Hematopoietic multipotent progenitor cell treated with erythropoietin and hydrocortisone succinate and interleukin-3 and kit ligand, for 17 days (in vitro differentiated cells): ENCODE measurements at regions not wholly inside any gene's neighbourhood (a gene's known extent, or its start where the extent isn't known, plus 50 kb on each side); places are given as distances from the start of the nearest gene placed in this dataset.

ENCODE experiments used
- DNase-seq: peaks from one replicate; pipeline ENCODE4 v3.0.0-alpha.2; 2015; ENCODE audit warnings: low spot score

- no peak for DNase-seq
These were observed 527.9 kb downstream of the DHX35 start for GRCh38 chr20:39489986-39490560.

- DNase-seq: no peak
These were observed 518.3 kb downstream of the DHX35 start for GRCh38 chr20:39480276-39481043.

- DNase-seq: no peak
These were observed 517.2 kb downstream of the DHX35 start for GRCh38 chr20:39479196-39479810.

- DNase-seq: no peak
These were observed 512.7 kb downstream of the DHX35 start for GRCh38 chr20:39474879-39475278.

GRCh38 chr20:39473536-39473935, 511.4 kb downstream of the DHX35 start:
- DNase-seq: no peak

GRCh38 chr20:39468703-39469102, 506.6 kb downstream of the DHX35 start:
- no peak for DNase-seq

- no peak for DNase-seq
These were observed 502.1 kb downstream of the DHX35 start for GRCh38 chr20:39464238-39464637.

GRCh38 chr20:39462416-39462945, 500.3 kb downstream of the DHX35 start:
- no peak for DNase-seq

GRCh38 chr20:39458452-39458851, 496.3 kb downstream of the DHX35 start:
- DNase-seq: no peak

GRCh38 chr20:39453890-39454289, 491.7 kb downstream of the DHX35 start:
- no peak for DNase-seq

- DNase-seq: no peak
These were observed 490.6 kb downstream of the DHX35 start for GRCh38 chr20:39452583-39453340.

- DNase-seq: no peak
These were observed 489.2 kb downstream of the DHX35 start for GRCh38 chr20:39451386-39451785.

GRCh38 chr20:39446397-39446796, 484.3 kb downstream of the DHX35 start:
- DNase-seq: no peak

GRCh38 chr20:39445095-39445494, 483.0 kb downstream of the DHX35 start:
- DNase-seq: no peak

GRCh38 chr20:39433466-39433865, 471.3 kb downstream of the DHX35 start:
- DNase-seq: no peak

GRCh38 chr20:39431091-39431880, 469.1 kb downstream of the DHX35 start:
- no peak for DNase-seq

GRCh38 chr20:39429726-39430125, 467.6 kb downstream of the DHX35 start:
- DNase-seq: no peak

- DNase-seq: no peak
These were observed 463.0 kb downstream of the DHX35 start for GRCh38 chr20:39424962-39425678.

GRCh38 chr20:39421571-39422105, 459.5 kb downstream of the DHX35 start:
- no peak for DNase-seq

- no peak for DNase-seq
These were observed 449.9 kb downstream of the DHX35 start for GRCh38 chr20:39412091-39412490.

- no peak for DNase-seq
These were observed 437.3 kb downstream of the DHX35 start for GRCh38 chr20:39399463-39399862.
